Inflammatory macrophage (primary cell): ENCODE measurements at regions not wholly inside any gene's neighbourhood (a gene's known extent, or its start where the extent isn't known, plus 50 kb on each side); places are given as distances from the start of the nearest gene placed in this dataset.
"Not testable (repeated sequence)": the region's sequence is repeated elsewhere in the genome, so short reads cannot be mapped to it uniquely, and the experiment has no call there.

Source experiments
- DNase-seq, 2 donors: peaks; one replicate each; pipeline ENCODE4 v3.0.0-alpha.2; 2020 to 2022

GRCh38 chr2:41320491-41320890, 727.3 kb upstream of the PKDCC start:
- DNase-seq: no peak

GRCh38 chr2:41321351-41321750, 726.5 kb upstream of the PKDCC start:
- no peak for DNase-seq

GRCh38 chr2:41326851-41327250, 721.0 kb upstream of the PKDCC start:
- DNase-seq: no peak

- DNase-seq: no peak
Measured at GRCh38 chr2:41329040-41329439, 718.8 kb upstream of the PKDCC start.

GRCh38 chr2:41334159-41334558, 713.7 kb upstream of the PKDCC start:
- no peak for DNase-seq

GRCh38 chr2:41335573-41335972, 712.2 kb upstream of the PKDCC start:
- DNase-seq: not testable (repeated sequence)

GRCh38 chr2:41337956-41338355, 709.9 kb upstream of the PKDCC start:
- no peak for DNase-seq

- no peak for DNase-seq
Measured at GRCh38 chr2:41344529-41344928, 703.3 kb upstream of the PKDCC start.

GRCh38 chr2:41353060-41353459, 694.8 kb upstream of the PKDCC start:
- DNase-seq: no peak

GRCh38 chr2:41355794-41356193, 692.0 kb upstream of the PKDCC start:
- DNase-seq: no peak

GRCh38 chr2:41364842-41365241, 683.0 kb upstream of the PKDCC start:
- DNase-seq: no peak

- DNase-seq: no peak
Measured at GRCh38 chr2:41375901-41376300, 671.9 kb upstream of the PKDCC start.

- DNase-seq: no peak
Measured at GRCh38 chr2:41377837-41378236, 670.0 kb upstream of the PKDCC start.

- DNase-seq: no peak
Measured at GRCh38 chr2:41378420-41378819, 669.4 kb upstream of the PKDCC start.

GRCh38 chr2:41379496-41380221, 668.2 kb upstream of the PKDCC start:
- no peak for DNase-seq

- DNase-seq: no peak
Measured at GRCh38 chr2:41381701-41382100, 666.1 kb upstream of the PKDCC start.

GRCh38 chr2:41387519-41387918, 660.3 kb upstream of the PKDCC start:
- DNase-seq: no peak

GRCh38 chr2:41393621-41394020, 654.2 kb upstream of the PKDCC start:
- no peak for DNase-seq

- no peak for DNase-seq
Measured at GRCh38 chr2:41394541-41394940, 653.3 kb upstream of the PKDCC start.

- no peak for DNase-seq
Measured at GRCh38 chr2:41395692-41396091, 652.1 kb upstream of the PKDCC start.

- no peak for DNase-seq
Measured at GRCh38 chr2:41399437-41400087, 648.3 kb upstream of the PKDCC start.

GRCh38 chr2:41400088-41400665, 647.6 kb upstream of the PKDCC start:
- DNase-seq: peak in 1 of 2 donors; percentile 5

GRCh38 chr2:41405441-41405840, 642.4 kb upstream of the PKDCC start:
- DNase-seq: no peak

GRCh38 chr2:41409328-41409727, 638.5 kb upstream of the PKDCC start:
- DNase-seq: no peak
